SK-N-SH (cell line): ENCODE measurements at regions not wholly inside any gene's neighbourhood (a gene's known extent, or its start where the extent isn't known, plus 50 kb on each side); places are given as distances from the start of the nearest gene placed in this dataset.
"Not testable (repeated sequence)": the region's sequence is repeated elsewhere in the genome, so short reads cannot be mapped to it uniquely, and the experiment has no call there.

Experiments
- EP300 ChIP-seq, 2 experiments: IDR thresholded peaks; 2 replicates each; pipeline versions ENCODE4 v1.4.0 to v1.6.1; 2012; ENCODE audit warnings: borderline replicate concordance in 1 of 2, low read depth in 1 of 2, low read length in 1 of 2
- FOXM1 ChIP-seq: IDR thresholded peaks from 2 replicates; pipeline ENCODE4 v1.4.0; 2012; ENCODE audit warnings: low read depth, mild to moderate bottlenecking
- JUND ChIP-seq: IDR thresholded peaks from 2 replicates; pipeline ENCODE4 v1.4.0; 2012
- MAX ChIP-seq: IDR thresholded peaks from 2 replicates; pipeline ENCODE4 v1.4.0; 2012; ENCODE audit warnings: low read depth
- NRF1 ChIP-seq: IDR thresholded peaks from 2 replicates; pipeline ENCODE4 v1.6.1; 2012; ENCODE audit warnings: low read depth, mild to moderate bottlenecking, low read length
- POLR2AphosphoS5 ChIP-seq: IDR thresholded peaks from 2 replicates; pipeline ENCODE4 v1.6.1; 2012; ENCODE audit warnings: low read depth, low read length
- RAD21 ChIP-seq: IDR thresholded peaks from 2 replicates; pipeline ENCODE4 v1.6.1; 2012; ENCODE audit warnings: mild to moderate bottlenecking, low read length
- SMC3 ChIP-seq: IDR thresholded peaks from 2 replicates; pipeline ENCODE4 v1.6.1; 2012; ENCODE audit warnings: low read depth, low read length, improper control_type of control experiment
- TAF1 ChIP-seq: IDR thresholded peaks from 2 replicates; pipeline ENCODE4 v1.6.1; 2012; ENCODE audit warnings: low read depth, mild to moderate bottlenecking, low read length, moderate library complexity, borderline replicate concordance
- YY1 ChIP-seq: IDR thresholded peaks from 2 replicates; pipeline ENCODE4 v1.4.0; 2012; ENCODE audit warnings: low read depth, mild to moderate bottlenecking
- TF ChIP-seq, protein P1 (sequence below): fragments of 200-600 bp; sonication (generic); IDR thresholded peaks from 2 replicates; pipeline ENCODE4 v1.6.1; 2017; ENCODE audit warnings: antibody characterized with exemption, mild to moderate bottlenecking, moderate library complexity

DNA sequence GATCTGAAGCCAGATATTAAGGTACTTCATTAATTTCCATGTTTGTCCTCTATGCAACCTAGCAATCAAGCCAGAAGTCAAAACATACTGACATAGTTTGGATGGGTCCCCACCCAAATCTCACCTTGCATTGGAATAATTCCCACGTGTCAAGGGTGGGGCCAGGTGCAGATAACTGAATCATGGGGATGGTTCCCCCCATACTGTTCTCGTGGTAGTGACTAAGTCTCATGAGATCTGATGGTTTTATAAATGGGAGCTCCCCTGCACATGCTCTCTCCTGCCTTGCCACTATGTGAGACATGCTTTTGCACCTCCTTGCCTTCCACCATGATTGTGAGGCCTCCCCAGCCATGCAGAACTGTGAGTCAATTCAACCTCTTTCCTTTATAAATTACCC lies 143.9 kb upstream of the C1QTNF3 start:
- not testable (repeated sequence) for TF ChIP-seq EP300 (IDR thresholded peaks at IDR 0.05; ENCODE audit: borderline replicate concordance in 1 of 2, low read depth in 1 of 2, low read length in 1 of 2); NRF1; RAD21; MAX; FOXM1; POLR2AphosphoS5; JUND; SMC3; YY1; TAF1
- TF ChIP-seq, protein P1, sequence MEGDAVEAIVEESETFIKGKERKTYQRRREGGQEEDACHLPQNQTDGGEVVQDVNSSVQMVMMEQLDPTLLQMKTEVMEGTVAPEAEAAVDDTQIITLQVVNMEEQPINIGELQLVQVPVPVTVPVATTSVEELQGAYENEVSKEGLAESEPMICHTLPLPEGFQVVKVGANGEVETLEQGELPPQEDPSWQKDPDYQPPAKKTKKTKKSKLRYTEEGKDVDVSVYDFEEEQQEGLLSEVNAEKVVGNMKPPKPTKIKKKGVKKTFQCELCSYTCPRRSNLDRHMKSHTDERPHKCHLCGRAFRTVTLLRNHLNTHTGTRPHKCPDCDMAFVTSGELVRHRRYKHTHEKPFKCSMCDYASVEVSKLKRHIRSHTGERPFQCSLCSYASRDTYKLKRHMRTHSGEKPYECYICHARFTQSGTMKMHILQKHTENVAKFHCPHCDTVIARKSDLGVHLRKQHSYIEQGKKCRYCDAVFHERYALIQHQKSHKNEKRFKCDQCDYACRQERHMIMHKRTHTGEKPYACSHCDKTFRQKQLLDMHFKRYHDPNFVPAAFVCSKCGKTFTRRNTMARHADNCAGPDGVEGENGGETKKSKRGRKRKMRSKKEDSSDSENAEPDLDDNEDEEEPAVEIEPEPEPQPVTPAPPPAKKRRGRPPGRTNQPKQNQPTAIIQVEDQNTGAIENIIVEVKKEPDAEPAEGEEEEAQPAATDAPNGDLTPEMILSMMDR = not testable (repeated sequence)
